ENCODE measurements at regions not wholly inside any gene's neighbourhood (a gene's known extent, or its start where the extent isn't known, plus 50 kb on each side); places are given as distances from the start of the nearest gene placed in this dataset.

- TF ChIP-seq HDGF (IDR thresholded peaks at IDR 0.05; ENCODE audit: borderline replicate concordance): no peak
- no peak for TF ChIP-seq FOXK2 (IDR thresholded peaks at IDR 0.05)
- TF ChIP-seq BHLHE40 (IDR thresholded peaks at IDR 0.05; ENCODE audit: borderline replicate concordance): no peak
- TF ChIP-seq ARNT (IDR thresholded peaks at IDR 0.05): no peak
- TF ChIP-seq SP1 (IDR thresholded peaks at IDR 0.05): no peak
- TF ChIP-seq CTBP1 (IDR thresholded peaks at IDR 0.05; ENCODE audit: borderline replicate concordance): no peak
- TF ChIP-seq FOXM1 (IDR thresholded peaks at IDR 0.05; ENCODE audit: borderline replicate concordance): no peak
- no peak for TF ChIP-seq ZNF384 (IDR thresholded peaks at IDR 0.05)
Measured at GRCh38 chr6:163789199-163789810, 374.8 kb downstream of the QKI start.

Data from HEK293T (cell line).